Right atrium auricular region (tissue), 2 donors: ENCODE measurements at regions not wholly inside any gene's neighbourhood (a gene's known extent, or its start where the extent isn't known, plus 50 kb on each side); places are given as distances from the start of the nearest gene placed in this dataset.

Source experiments
- DNase-seq: peaks from one replicate; pipeline ENCODE4 v3.0.0-alpha.2; 2019; ENCODE audit warnings: low spot score
- H3K27ac ChIP-seq, 2 donors: fragments of 200-600 bp; sonication (generic); 1 replicate in 1 of 2; 2 replicates in 1 of 2; pipeline ENCODE4 v1.5.1; 2016 to 2019
- H3K27me3 ChIP-seq, 2 donors: fragments of 200-600 bp; sonication (generic); one replicate each; pipeline versions ENCODE4 v1.5.1 to v1.6.0; 2017 to 2019
- H3K36me3 ChIP-seq: fragments of 200-600 bp; sonication (generic); one replicate; pipeline ENCODE4 v1.5.1; 2016
- H3K4me1 ChIP-seq, 2 donors: fragments of 200-600 bp; sonication (generic); one replicate each; pipeline versions ENCODE4 v1.5.1 to v1.6.0; 2017 to 2019
- H3K4me3 ChIP-seq, 2 donors: fragments of 200-600 bp; sonication (generic); 1 replicate in 1 of 2; 2 replicates in 1 of 2; pipeline ENCODE4 v1.5.1; 2017 to 2019; ENCODE audit warnings: mild to moderate bottlenecking in 1 of 2, moderate library complexity in 1 of 2
- H3K9me3 ChIP-seq, 2 donors: fragments of 200-600 bp; sonication (generic); one replicate each; pipeline ENCODE4 v1.5.1; 2019
- CTCF ChIP-seq, 2 donors: fragments of 200-600 bp; sonication (generic); IDR thresholded peaks; one replicate each; pipeline ENCODE4 v1.5.1; 2019; ENCODE audit warnings: antibody characterized with exemption in 2 of 2

GRCh38 chr4:57554556-57555092 lies 444.4 kb upstream of the IGFBP7 start:
- TF ChIP-seq CTCF (IDR thresholded peaks at IDR 0.05) = no peak
- Histone ChIP-seq H3K36me3 (no peaks in the 10 kb centered on the region), H3K4me1 (no peaks in the 10 kb centered on the region), H3K9me3 (no peaks in the 10 kb centered on the region), H3K4me3 (no peak overlapping the region), H3K27me3 (no peaks in the 10 kb centered on the region), H3K27ac (no peak overlapping the region)
- no peak for DNase-seq

GRCh38 chr4:57553728-57554127 lies 443.5 kb upstream of the IGFBP7 start:
- Histone ChIP-seq H3K4me1 (no peaks in the 10 kb centered on the region), H3K27me3 (no peaks in the 10 kb centered on the region), H3K4me3 (no peak overlapping the region), H3K36me3 (no peaks in the 10 kb centered on the region), H3K27ac (no peak overlapping the region), H3K9me3 (no peaks in the 10 kb centered on the region)
- TF ChIP-seq CTCF (IDR thresholded peaks at IDR 0.05) = no peak
- no peak for DNase-seq

GRCh38 chr4:57550198-57550597 lies 440.0 kb upstream of the IGFBP7 start:
- Histone ChIP-seq H3K4me1 (no peaks in the 10 kb centered on the region), H3K9me3 (no peaks in the 10 kb centered on the region), H3K27me3 (no peaks in the 10 kb centered on the region), H3K27ac (no peak overlapping the region), H3K36me3 (no peaks in the 10 kb centered on the region), H3K4me3 (no peak overlapping the region)
- DNase-seq = no peak
- TF ChIP-seq CTCF (IDR thresholded peaks at IDR 0.05) = no peak

- Histone ChIP-seq H3K27ac (no peak overlapping the region), H3K27me3 (no peaks in the 10 kb centered on the region), H3K4me3 (no peak overlapping the region), H3K36me3 (no peaks in the 10 kb centered on the region), H3K9me3 (no peaks in the 10 kb centered on the region), H3K4me1 (no peaks in the 10 kb centered on the region)
- TF ChIP-seq CTCF (IDR thresholded peaks at IDR 0.05) = no peak
- DNase-seq = no peak
Observed at GRCh38 chr4:57548856-57549255, 438.7 kb upstream of the IGFBP7 start.

GRCh38 chr4:57544811-57545654 lies 434.8 kb upstream of the IGFBP7 start:
- H3K4me1 ChIP-seq = no peaks in the 10 kb centered on the region
- no peaks in the 10 kb centered on the region for H3K27me3 ChIP-seq
- no peaks in the 10 kb centered on the region for H3K36me3 ChIP-seq
- H3K27ac ChIP-seq = no peak overlapping the region
- H3K9me3 ChIP-seq = no peaks in the 10 kb centered on the region
- no peak for DNase-seq
- TF ChIP-seq CTCF (IDR thresholded peaks at IDR 0.05) = no peak
- no peak overlapping the region for H3K4me3 ChIP-seq
